ENCODE measurements at regions not wholly inside any gene's neighbourhood (a gene's known extent, or its start where the extent isn't known, plus 50 kb on each side); places are given as distances from the start of the nearest gene placed in this dataset.

- TF ChIP-seq CTCF (IDR thresholded peaks at IDR 0.05) (no peak), MAX (IDR thresholded peaks at IDR 0.05; ENCODE audit: low read depth) (no peak), YY1 (IDR thresholded peaks at IDR 0.05; ENCODE audit: low read depth) (no peak), NFIC (IDR thresholded peaks at IDR 0.05; ENCODE audit: borderline replicate concordance) (no peak)
Observed at GRCh38 chr3:74393426-74393825, 221.0 kb downstream of the CNTN3 start (continued).

DNA sequence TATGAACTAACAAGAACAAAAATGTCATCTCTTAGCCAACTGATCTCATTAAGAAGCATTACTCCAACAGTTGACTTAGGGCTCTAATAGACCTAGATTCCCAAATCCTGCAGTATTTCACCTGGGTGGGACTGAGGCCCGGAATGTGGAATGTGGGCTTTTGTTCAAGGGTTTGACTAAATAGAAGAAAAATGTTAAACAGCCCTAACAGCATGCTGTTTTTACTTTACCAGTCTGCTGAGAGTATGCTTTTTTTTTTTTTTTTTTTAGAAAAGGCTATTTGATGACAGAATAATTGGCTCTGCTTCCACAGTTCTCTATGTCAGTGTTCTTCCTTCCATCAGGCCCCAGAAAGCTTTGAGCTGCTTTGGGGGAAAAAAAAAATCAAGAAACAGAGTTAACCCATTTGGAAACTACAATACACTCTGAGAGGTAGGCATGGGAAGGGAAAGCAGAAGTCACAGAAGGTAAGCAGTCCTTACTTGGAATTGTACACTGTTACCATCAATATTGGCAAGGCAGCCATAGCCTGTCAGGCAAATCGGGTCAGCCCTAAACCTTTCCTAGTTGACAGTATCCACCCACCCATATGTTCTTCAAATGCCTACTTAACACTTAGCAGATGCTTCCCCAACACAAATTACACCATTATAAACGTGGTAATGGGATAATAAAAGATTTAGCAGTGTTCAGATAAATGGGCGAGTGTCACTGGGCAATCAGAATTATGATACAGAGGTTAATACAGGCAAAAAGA, 224.2 kb downstream of the CNTN3 start:
- Histone ChIP-seq H3K27ac (ENCODE audit: low read depth in 2 of 2, low read length in 1 of 2) (no peak overlapping the region), H3K4me2 (no peak overlapping the region), H4K20me1 (ENCODE audit: insufficient read depth) (no peaks in the 10 kb centered on the region), H3K4me3 (ENCODE audit: low read depth in 2 of 2, low read length in 1 of 2) (no peak overlapping the region), H2AFZ (ENCODE audit: low read depth) (no peak overlapping the region), H3K4me1 (ENCODE audit: control insufficient read depth in 1 of 2, insufficient read depth in 2 of 2, low read depth in 1 of 2, low read length in 1 of 2) (peaks cover 0 to 2% of the 10 kb centered on the region in 2 experiments; a peak in 1 of 4 replicates), H3K9me2 (no peaks in the 10 kb centered on the region), H3F3A (replicated peaks; ENCODE audit: insufficient read depth) (no peaks in the 10 kb centered on the region), H3K36me3 (replicated peaks in 1 of 2; ENCODE audit: control insufficient read depth in 1 of 2, insufficient read depth in 2 of 2, low read length in 1 of 2) (no peaks in the 10 kb centered on the region), H3K9ac (no peak overlapping the region), H3K79me2 (ENCODE audit: insufficient read depth) (no peaks in the 10 kb centered on the region), H3K9me3 (no peaks in the 10 kb centered on the region), H3K27me3 (ENCODE audit: insufficient read depth) (no peaks in the 10 kb centered on the region)
- TF ChIP-seq RAD21 (IDR thresholded peaks at IDR 0.05; ENCODE audit: low read length): no peak
- TF ChIP-seq NRF1 (IDR thresholded peaks at IDR 0.05; ENCODE audit: low read depth, low read length): no peak
- no peak for TF ChIP-seq RCOR1 (IDR thresholded peaks at IDR 0.05; ENCODE audit: low read length)
- TF ChIP-seq CTCF (IDR thresholded peaks at IDR 0.05): no peak
- TF ChIP-seq IRF3 (IDR thresholded peaks at IDR 0.05; ENCODE audit: low read depth, low read length): no peak
- TF ChIP-seq GABPA (IDR thresholded peaks at IDR 0.05; ENCODE audit: low read depth): no peak
- TF ChIP-seq YY1 (IDR thresholded peaks at IDR 0.05; ENCODE audit: low read depth): no peak
- no peak for TF ChIP-seq FOSL2 (IDR thresholded peaks at IDR 0.05; ENCODE audit: borderline replicate concordance, low read depth)
- no peak for TF ChIP-seq REST (IDR thresholded peaks at IDR 0.05; ENCODE audit: low read depth, low read length)
- TF ChIP-seq, protein P1, sequence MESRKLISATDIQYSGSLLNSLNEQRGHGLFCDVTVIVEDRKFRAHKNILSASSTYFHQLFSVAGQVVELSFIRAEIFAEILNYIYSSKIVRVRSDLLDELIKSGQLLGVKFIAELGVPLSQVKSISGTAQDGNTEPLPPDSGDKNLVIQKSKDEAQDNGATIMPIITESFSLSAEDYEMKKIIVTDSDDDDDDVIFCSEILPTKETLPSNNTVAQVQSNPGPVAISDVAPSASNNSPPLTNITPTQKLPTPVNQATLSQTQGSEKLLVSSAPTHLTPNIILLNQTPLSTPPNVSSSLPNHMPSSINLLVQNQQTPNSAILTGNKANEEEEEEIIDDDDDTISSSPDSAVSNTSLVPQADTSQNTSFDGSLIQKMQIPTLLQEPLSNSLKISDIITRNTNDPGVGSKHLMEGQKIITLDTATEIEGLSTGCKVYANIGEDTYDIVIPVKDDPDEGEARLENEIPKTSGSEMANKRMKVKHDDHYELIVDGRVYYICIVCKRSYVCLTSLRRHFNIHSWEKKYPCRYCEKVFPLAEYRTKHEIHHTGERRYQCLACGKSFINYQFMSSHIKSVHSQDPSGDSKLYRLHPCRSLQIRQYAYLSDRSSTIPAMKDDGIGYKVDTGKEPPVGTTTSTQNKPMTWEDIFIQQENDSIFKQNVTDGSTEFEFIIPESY (IDR thresholded peaks at IDR 0.05; ENCODE audit: borderline replicate concordance, low read depth): no peak
- no peak for TF ChIP-seq SMC3 (IDR thresholded peaks at IDR 0.05; ENCODE audit: low read depth, low read length)
- TF ChIP-seq RFX5 (IDR thresholded peaks at IDR 0.05; ENCODE audit: low read length): no peak
- WGBS (ENCODE audit: low lambda C conversion rate): 32% methylated on average over 4 of the region's 4 CpGs
- DNase-seq: no peak
- ChIA-PET CTCF (no interaction called here), POLR2A (no interaction called here)
